Stimulated activated CD4-positive, alpha-beta T cell treated with anti-CD3 and anti-CD28 coated beads, Interleukin-4, amount 100 ng/mL, for 24 hours (primary cell): ENCODE measurements at regions not wholly inside any gene's neighbourhood (a gene's known extent, or its start where the extent isn't known, plus 50 kb on each side); places are given as distances from the start of the nearest gene placed in this dataset.
"Not testable (repeated sequence)": the region's sequence is repeated elsewhere in the genome, so short reads cannot be mapped to it uniquely, and the experiment has no call there.

Source experiments
- DNase-seq: peaks from one replicate; pipeline ENCODE4 v3.0.0-alpha.2; 2020

DNA sequence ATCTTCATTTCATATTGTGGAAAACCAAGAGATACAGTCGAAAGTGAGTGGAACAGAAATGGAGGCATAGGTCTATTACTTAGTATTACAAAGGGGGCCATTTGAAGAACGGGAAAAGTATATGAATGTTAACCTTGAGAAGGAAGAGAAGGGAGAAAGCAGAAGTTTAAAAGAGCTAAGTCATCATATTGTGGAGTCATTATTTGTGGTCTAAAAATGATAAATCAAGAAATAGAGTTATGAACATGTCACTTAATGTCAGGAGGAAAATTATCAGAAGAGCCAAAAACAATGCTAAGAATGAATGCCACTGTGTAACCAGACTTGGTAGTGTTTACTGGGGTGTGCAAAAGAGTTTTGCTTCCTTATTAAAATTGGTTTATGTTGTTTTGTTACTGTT, 589.5 kb upstream of the LCORL start:
- DNase-seq = no peak

GRCh38 chr4:18608908-18609533, 587.5 kb upstream of the LCORL start:
- DNase-seq = no peak

DNA sequence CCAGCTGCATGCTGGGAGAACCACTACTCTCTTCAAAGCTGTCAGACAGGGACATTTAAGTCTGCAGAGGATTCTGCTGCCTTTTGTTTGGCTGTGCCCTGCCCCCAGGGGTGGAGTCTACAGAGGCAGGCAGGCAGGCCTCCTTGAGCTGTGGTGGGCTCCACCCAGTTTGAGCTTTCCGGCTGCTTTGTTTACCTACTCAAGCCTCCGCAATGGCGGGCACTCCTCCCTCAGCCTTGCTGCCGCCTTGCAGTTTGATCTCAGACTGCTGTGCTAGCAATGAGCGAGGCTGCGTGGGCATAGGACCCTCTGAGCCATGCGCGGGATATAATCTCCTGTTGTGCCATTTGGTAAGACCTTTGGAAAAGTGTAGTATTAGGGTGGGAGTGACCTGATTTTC, 581.1 kb upstream of the LCORL start:
- DNase-seq = not testable (repeated sequence)

- peak; percentile 44 for DNase-seq
Observed at GRCh38 chr4:18593297-18594002, 571.9 kb upstream of the LCORL start.

GRCh38 chr4:18582841-18583240, 561.3 kb upstream of the LCORL start:
- DNase-seq = no peak

GRCh38 chr4:18578307-18578706, 556.8 kb upstream of the LCORL start:
- no peak for DNase-seq

GRCh38 chr4:18572481-18572880, 550.9 kb upstream of the LCORL start:
- DNase-seq = no peak

- no peak for DNase-seq
Observed at GRCh38 chr4:18571301-18571761, 549.8 kb upstream of the LCORL start.

DNA sequence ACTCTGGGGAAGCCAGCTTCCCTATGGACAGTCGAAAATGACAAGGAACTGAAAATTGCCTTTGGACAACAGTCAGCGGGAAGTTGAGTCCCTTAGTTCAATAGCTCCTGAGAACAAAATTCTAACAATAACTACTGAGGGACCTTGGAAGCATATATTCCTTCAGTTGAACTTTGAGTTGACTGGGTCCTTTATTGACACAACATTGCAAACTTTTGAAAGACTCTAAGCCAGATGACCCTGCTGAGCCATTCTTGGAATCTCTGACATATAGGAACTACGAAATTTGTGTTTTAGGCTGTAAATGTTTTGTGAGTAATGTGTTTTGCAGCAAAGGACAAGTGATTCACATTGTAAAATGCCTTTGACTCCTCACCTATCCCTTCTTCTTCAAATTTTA, 548.8 kb upstream of the LCORL start:
- no peak for DNase-seq

DNA sequence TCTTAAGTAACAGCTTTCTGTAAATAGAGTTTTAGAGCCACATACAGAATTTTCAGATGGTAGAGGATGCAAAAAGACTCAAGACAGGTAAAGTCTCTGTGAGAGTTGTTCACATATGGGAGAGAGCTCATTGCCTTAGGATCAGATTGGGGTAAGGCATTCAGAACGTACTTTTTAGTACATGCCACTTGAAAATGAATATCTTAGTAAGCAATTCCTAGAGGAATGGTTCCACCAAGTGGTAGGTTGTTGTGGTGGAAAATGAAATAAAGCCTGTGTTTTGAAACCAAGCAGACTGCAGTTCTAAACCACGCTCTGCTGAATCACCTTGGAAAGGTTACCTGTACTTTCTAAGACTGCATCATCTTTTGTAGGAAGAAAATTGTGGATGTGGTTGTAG, 547.0 kb upstream of the LCORL start:
- no peak for DNase-seq

- DNase-seq = no peak
Observed at GRCh38 chr4:18566970-18567799, 545.6 kb upstream of the LCORL start.

GRCh38 chr4:18559492-18559891, 537.9 kb upstream of the LCORL start:
- DNase-seq = no peak

DNA sequence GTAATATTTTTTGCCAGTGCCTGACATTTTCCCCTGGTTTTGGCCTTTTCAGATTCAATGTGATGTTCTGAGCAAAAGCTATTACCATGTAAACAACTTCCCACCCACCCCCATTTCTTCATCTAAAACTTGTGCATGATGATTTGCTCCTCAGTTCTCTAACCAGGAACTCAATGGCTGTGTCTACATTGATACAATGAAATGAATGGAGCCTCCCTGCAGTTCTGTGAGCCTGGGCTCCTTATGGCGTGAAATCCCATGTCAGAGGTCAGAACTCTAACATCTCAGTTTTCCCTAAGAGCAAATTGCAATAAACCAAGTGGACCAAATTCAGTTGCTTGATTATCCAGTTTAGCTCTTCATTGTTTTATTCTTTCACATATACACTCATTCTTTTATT, 534.8 kb upstream of the LCORL start:
- no peak for DNase-seq

DNA sequence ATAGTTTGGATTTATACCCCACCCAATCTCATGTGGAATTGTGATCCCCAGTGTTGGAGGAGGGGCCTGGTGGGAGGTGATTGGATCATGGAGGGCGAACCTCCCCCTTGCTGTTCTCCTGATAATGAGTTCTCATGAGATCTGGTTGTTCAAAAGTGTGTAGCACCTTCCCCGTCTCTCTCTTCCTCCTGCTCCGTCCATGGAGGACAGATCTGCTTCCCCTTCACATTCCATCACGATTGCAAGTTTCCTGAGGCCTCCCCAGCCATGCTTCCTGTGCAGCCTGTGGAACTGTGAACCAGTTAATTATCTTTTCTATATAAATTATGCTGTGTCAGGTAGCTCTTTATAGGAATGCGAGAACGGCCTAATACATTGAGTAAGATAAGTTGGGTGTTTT, 518.8 kb upstream of the LCORL start:
- no peak for DNase-seq

DNA sequence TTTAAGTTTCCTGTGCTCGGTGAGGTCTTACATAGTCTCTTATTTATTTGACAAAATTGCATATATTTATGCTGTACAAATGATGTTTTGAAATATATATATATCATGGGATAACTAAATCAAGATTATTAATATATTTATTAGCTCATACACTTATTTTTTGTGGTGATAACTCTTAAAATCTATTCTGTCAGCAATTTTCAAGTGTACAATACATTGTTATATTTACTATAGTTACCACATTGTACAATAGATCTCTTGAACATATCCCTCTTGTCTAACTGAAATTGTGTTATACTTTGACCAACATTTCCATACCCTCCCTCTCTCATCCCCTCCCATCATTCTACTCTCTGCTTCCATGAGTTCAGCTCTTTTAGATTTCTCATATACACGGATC, 516.6 kb upstream of the LCORL start:
- DNase-seq = no peak

DNA sequence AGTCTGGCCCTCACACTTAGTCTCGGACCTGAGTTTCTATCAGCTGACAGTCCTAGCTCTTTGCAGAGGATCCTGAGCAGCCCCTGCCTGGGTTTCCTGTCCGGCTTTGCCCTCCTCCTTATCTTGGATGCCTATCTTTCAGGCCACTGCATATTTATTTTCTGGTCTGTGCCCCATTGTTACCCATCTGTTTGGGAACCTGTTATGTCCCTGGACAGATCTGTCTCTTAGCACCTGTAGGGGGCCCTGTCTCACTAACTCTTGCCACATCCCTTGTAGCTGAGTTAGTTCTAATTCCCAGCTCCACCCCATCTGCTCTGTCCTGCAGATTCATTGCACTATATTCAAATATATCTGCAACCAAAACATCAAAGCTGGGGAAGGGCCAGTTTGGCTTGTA, 514.9 kb upstream of the LCORL start:
- no peak for DNase-seq

DNA sequence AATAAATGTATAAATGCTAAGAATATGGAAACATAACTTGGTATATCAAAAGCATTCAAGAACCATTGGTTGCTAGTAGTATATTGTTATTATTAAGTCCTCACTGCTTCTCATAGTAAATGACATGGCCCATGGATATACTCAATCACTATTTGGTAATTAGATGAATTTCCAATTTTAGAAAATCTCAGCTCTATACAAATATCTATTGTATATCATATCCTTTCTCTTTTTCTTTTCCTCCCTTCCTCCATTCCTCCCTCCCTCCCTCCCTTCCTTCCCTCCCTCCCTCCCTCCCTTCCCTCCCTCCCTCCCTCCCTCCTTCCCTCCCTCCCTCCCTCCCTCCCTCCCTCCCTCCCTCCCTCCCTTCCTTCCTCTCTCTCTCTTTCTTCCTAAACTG, 514.4 kb upstream of the LCORL start:
- DNase-seq = no peak

DNA sequence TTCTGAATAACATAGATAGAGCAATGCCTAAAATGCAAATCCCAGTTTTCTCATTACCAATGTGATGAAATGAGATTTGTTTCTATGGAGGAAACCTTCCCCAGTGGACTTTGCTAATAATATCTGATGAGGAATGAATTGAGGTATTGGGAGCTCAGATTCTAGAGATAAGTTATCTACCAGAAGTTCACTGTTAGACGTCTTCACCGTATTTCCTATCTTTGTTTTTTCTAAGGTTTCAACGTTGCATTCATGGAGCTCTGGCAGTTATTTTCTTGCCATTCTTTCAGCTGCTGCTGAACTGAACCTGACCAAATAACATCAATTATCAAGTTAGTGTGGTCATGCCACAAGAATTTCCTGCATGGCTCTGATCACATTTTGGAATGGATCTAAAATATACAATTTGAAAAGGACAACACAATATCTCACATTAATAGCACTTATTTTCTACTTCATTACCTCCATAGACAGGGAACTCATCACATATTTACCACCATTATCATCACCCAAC, 511.8 kb upstream of the LCORL start:
- DNase-seq = no peak

DNA sequence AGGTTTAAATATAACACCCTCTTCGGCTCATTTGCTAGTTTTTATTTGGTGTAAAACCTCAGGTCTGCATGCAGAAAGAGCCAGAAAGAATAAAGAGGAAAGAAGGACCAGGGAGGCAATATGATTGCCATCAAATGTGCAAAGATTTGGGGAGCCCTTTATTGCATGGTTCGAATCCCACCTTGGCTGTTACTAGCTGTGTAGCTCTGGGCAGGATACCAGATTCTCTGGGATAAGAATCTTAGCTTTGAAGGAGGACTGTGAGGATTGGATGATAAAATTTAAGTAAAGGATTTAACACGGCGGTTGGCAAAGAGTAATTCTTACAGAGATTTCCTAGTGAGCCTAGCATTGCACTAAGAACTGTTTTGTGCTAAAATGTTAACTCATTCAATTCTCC, 510.2 kb upstream of the LCORL start:
- no peak for DNase-seq

DNA sequence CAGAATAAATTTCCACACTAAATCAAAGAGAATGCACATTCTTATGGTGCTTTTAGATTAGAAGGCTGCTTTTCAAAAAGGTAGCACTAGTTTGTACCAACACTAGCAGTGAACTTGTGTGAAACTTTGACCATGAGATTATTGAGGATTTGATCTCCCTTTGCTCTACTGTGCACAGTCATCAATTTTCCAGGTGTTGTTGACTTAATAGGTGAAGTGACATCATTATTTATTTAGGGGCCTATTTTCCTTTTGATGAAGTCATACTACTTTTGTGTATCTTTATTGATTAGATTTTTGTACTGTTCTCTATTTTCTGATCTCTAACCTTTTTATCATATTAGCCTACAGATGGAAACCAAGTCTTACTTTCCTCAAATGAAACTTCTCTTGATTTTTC, 507.9 kb upstream of the LCORL start:
- DNase-seq = no peak

- DNase-seq = no peak
Observed at GRCh38 chr4:18524667-18525066, 503.1 kb upstream of the LCORL start.

DNA sequence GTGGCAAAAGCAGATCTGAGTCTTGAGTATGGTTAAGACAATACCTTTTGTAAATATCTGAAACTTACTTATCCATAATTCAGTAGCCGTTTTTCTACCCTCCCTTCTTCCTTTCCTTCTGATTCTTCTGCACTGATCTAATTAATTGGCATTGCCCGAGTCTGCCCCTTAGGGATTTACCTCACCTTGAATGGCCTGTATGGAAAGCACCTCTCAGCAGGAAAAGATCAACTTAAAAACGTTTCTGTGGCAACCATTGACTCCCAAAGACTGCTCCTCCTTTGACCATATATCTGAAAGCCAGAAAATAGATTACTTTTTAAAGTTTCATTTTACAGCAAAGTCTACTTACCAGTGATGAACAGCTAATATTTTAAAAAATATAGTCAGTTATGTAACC, 496.5 kb upstream of the LCORL start:
- no peak for DNase-seq

GRCh38 chr4:18513861-18514260, 492.3 kb upstream of the LCORL start:
- no peak for DNase-seq

DNA sequence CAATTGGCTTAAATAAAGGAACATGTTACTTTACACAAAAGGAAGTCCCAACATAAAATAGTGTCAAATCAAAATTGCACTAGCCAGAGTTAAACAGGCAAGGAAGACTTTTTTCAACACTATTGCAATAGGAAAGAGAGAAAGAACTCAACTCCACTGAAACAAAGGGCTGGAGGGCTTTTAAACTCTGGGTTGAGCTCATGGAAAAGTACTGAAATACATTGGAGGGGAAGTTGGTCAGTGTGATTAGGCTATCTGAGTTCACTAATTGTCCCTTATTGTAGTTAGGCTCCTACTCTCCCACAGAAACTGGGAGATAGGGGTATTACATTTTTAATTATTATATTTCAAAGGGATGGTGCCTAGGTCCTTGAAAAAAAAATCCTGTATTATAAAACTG, 491.2 kb upstream of the LCORL start:
- DNase-seq = no peak
